Loucy (cell line): ENCODE measurements at regions not wholly inside any gene's neighbourhood (a gene's known extent, or its start where the extent isn't known, plus 50 kb on each side); places are given as distances from the start of the nearest gene placed in this dataset.

Source experiments
- H2AFZ ChIP-seq: fragments of 200-600 bp; sonication (generic); 2 replicates; pipeline ENCODE4 v1.6.0; 2016; ENCODE audit warnings: antibody characterized with exemption, mild to moderate bottlenecking, low read length, moderate library complexity
- H3F3A ChIP-seq: fragments of 200-600 bp; 2 replicates; pipeline ENCODE4 v1.6.0; 2016; ENCODE audit warnings: antibody characterized with exemption, low read depth, mild to moderate bottlenecking
- H3K27me3 ChIP-seq: fragments of 200-600 bp; sonication (generic); 2 replicates; pipeline ENCODE4 v1.6.1; 2014; ENCODE audit warnings: low read length, mild to moderate bottlenecking; ENCODE audit not compliant: insufficient read depth, poor library complexity, severe bottlenecking
- H3K36me3 ChIP-seq: fragments of 200-600 bp; sonication (generic); 2 replicates; pipeline ENCODE4 v1.6.1; 2016; ENCODE audit warnings: low read length; ENCODE audit not compliant: insufficient read depth
- H3K4me1 ChIP-seq: fragments of 200-600 bp; sonication (generic); 2 replicates; pipeline ENCODE4 v1.5.1; 2014; ENCODE audit warnings: low read length, mild to moderate bottlenecking; ENCODE audit not compliant: insufficient read depth, poor library complexity, severe bottlenecking
- H3K4me2 ChIP-seq: fragments of 200-600 bp; sonication (generic); 2 replicates; pipeline ENCODE4 v1.6.0; 2014; ENCODE audit warnings: antibody characterized with exemption, low read length, low read depth, mild to moderate bottlenecking; ENCODE audit not compliant: poor library complexity, severe bottlenecking
- H3K4me3 ChIP-seq: fragments of 200-600 bp; sonication (generic); 2 replicates; pipeline ENCODE4 v1.5.1; 2014; ENCODE audit warnings: low read length, mild to moderate bottlenecking, mixed read lengths; ENCODE audit not compliant: poor library complexity, severe bottlenecking
- H3K79me2 ChIP-seq: fragments of 200-600 bp; sonication (generic); 2 replicates; pipeline ENCODE4 v1.6.1; 2014; ENCODE audit warnings: low read length; ENCODE audit not compliant: insufficient read depth
- H3K9ac ChIP-seq: fragments of 200-600 bp; sonication (generic); 2 replicates; pipeline ENCODE4 v1.6.0; 2014; ENCODE audit warnings: mild to moderate bottlenecking, low read depth, low read length, moderate library complexity; ENCODE audit not compliant: poor library complexity, severe bottlenecking
- H3K9me2 ChIP-seq: fragments of 200-600 bp; sonication (generic); replicated peaks from 2 replicates; pipeline ENCODE4 v1.6.1; 2016; ENCODE audit warnings: low read depth, low read length, mixed read lengths
- H3K9me3 ChIP-seq: fragments of 200-600 bp; sonication (generic); 2 replicates; pipeline ENCODE4 v1.6.1; 2014; ENCODE audit warnings: mild to moderate bottlenecking, antibody characterized with exemption, low read length, low read depth; ENCODE audit not compliant: insufficient read depth
- H4K20me1 ChIP-seq: fragments of 200-600 bp; sonication (generic); 2 replicates; pipeline ENCODE4 v1.6.0; 2014; ENCODE audit warnings: antibody characterized with exemption, low read length, mild to moderate bottlenecking; ENCODE audit not compliant: insufficient read depth, poor library complexity, severe bottlenecking
- EZH2phosphoT487 ChIP-seq: fragments of 200-600 bp; IDR thresholded peaks from 2 replicates; pipeline ENCODE4 v1.6.1; 2018; ENCODE audit warnings: antibody characterized with exemption, mild to moderate bottlenecking, moderate library complexity, borderline replicate concordance
- TF ChIP-seq, protein P1 (sequence below): fragments of 200-600 bp; sonication (generic); conservative IDR thresholded peaks from 2 replicates; pipeline ENCODE4 v1.5.1; 2014; ENCODE audit warnings: mild to moderate bottlenecking, antibody characterized with exemption, low read length

DNA sequence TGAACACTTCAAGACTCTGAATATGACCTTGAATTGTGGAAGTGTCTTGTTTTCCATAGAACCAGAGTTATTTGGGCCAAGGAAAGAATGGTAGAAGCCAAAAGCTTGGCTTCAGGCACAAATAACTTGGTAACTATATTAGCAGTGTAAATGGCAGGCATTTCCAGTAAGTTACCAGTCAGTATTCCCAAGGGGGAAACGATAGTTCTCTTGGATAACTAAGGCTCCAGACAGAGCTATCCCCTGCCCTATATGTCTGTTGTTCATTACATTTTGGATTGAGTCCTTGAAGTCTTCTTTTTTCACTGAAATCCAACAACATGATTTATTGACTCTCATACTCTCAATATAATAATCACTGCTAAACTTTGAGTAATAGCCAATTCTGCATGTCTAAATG, 364.1 kb downstream of the MAGEB5 start:
- Histone ChIP-seq H3K36me3 (no peaks in the 10 kb centered on the region), H3K4me2 (no peak overlapping the region), H3K9ac (no peak overlapping the region), H3K4me3 (no peak overlapping the region), H4K20me1 (no peaks in the 10 kb centered on the region), H3K79me2 (no peaks in the 10 kb centered on the region), H2AFZ (no peak overlapping the region), H3K9me3 (no peaks in the 10 kb centered on the region), H3K9me2 (no peaks in the 10 kb centered on the region), H3F3A (no peaks in the 10 kb centered on the region), H3K4me1 (no peaks in the 10 kb centered on the region), H3K27me3 (no peaks in the 10 kb centered on the region)
- TF ChIP-seq, protein P1, sequence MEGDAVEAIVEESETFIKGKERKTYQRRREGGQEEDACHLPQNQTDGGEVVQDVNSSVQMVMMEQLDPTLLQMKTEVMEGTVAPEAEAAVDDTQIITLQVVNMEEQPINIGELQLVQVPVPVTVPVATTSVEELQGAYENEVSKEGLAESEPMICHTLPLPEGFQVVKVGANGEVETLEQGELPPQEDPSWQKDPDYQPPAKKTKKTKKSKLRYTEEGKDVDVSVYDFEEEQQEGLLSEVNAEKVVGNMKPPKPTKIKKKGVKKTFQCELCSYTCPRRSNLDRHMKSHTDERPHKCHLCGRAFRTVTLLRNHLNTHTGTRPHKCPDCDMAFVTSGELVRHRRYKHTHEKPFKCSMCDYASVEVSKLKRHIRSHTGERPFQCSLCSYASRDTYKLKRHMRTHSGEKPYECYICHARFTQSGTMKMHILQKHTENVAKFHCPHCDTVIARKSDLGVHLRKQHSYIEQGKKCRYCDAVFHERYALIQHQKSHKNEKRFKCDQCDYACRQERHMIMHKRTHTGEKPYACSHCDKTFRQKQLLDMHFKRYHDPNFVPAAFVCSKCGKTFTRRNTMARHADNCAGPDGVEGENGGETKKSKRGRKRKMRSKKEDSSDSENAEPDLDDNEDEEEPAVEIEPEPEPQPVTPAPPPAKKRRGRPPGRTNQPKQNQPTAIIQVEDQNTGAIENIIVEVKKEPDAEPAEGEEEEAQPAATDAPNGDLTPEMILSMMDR = no peak
- TF ChIP-seq EZH2phosphoT487 = no peak

DNA sequence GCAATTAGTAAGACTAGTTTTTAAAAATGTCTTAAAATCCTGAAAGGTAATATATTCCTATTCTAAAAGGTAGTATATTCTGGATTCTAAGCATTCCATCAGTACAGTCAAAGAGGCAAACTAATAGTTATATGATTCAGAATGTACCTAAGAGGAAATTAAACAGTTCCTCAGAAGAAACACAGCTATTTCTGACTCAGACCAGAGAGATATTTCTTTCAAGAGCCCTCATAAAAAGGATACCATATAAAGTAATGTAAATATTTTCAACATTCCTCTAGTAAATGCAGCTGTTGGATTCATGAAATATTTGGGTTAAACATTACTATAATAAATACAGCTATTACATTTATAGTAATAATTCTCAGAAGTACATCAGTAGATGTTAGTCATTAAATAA, 358.3 kb downstream of the MAGEB5 start:
- H3K27me3 ChIP-seq = no peaks in the 10 kb centered on the region

DNA sequence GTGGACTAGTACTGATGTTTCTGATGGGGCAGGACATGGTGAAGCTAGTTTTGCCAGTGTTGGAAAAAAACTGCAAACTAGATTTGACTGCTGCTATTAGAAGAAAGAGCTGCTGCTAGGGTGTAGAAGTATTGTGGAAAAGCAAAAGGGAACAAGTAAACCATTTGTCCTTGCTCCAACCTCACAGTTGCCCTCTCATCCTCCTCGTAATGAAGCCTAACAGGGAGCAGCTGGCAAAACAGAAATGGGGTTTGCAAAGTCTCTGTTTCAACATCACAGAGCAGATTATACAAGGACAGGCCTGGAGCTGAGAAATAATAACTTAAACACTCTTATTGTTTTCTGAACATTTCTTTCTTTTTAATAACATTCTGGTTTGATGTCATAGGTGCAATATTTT, 346.2 kb downstream of the MAGEB5 start:
- H3K9me2 ChIP-seq = no peaks in the 10 kb centered on the region
- H3K4me2 ChIP-seq = no peak overlapping the region
- no peaks in the 10 kb centered on the region for H3K4me1 ChIP-seq
- H3F3A ChIP-seq = no peaks in the 10 kb centered on the region
- no peaks in the 10 kb centered on the region for H3K36me3 ChIP-seq
- no peak overlapping the region for H2AFZ ChIP-seq
- no peaks in the 10 kb centered on the region for H4K20me1 ChIP-seq
- H3K9ac ChIP-seq = no peak overlapping the region
- no peaks in the 10 kb centered on the region for H3K9me3 ChIP-seq
- H3K79me2 ChIP-seq = no peaks in the 10 kb centered on the region
- TF ChIP-seq, protein P1 = no peak
- TF ChIP-seq EZH2phosphoT487 = no peak
- H3K4me3 ChIP-seq = no peak overlapping the region
- no peaks in the 10 kb centered on the region for H3K27me3 ChIP-seq

More for the DNA sequence above, 358.3 kb downstream of the MAGEB5 start:
- H3K79me2 ChIP-seq = no peaks in the 10 kb centered on the region
- no peaks in the 10 kb centered on the region for H3K9me3 ChIP-seq
- H3K9ac ChIP-seq = no peak overlapping the region
- TF ChIP-seq, protein P1 = no peak
- TF ChIP-seq EZH2phosphoT487 = no peak
- H4K20me1 ChIP-seq = no peaks in the 10 kb centered on the region
- H3K4me3 ChIP-seq = no peak overlapping the region
- H3K4me2 ChIP-seq = no peak overlapping the region
- H3K4me1 ChIP-seq = no peaks in the 10 kb centered on the region
- H3F3A ChIP-seq = no peaks in the 10 kb centered on the region
- H3K9me2 ChIP-seq = no peaks in the 10 kb centered on the region
- H3K36me3 ChIP-seq = no peaks in the 10 kb centered on the region
- H2AFZ ChIP-seq = no peak overlapping the region
